NCI-H187 treated with DMSO at 0.1 percent for 48 hours (cell line): ENCODE measurements at regions not wholly inside any gene's neighbourhood (a gene's known extent, or its start where the extent isn't known, plus 50 kb on each side); places are given as distances from the start of the nearest gene placed in this dataset.

Experiments
- DNase-seq: peaks from one replicate; lab custom pipeline; 2025; lab: John Stamatoyannopoulos, UW

DNA sequence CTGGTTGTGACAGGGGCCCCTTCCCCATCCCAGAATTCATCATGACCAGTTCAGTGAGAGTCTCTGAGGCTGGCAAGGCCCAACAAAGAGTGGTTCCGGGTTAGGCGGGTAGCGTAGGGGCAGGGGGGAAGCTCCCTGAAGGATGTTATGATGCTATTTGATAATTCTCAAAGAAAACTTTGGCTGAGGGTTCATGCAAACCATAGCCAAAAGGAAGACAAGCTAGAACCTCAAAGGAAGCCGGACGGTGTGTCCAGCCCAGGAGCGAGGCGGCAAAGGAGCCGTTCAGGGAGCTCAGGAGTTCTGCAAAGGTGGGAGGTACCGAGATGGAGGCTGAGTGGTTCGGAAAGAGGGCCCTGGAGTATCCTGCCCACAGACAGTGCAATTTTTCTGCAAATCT is 226.8 kb upstream of the RAB6C start:
- DNase-seq: no peak

DNA sequence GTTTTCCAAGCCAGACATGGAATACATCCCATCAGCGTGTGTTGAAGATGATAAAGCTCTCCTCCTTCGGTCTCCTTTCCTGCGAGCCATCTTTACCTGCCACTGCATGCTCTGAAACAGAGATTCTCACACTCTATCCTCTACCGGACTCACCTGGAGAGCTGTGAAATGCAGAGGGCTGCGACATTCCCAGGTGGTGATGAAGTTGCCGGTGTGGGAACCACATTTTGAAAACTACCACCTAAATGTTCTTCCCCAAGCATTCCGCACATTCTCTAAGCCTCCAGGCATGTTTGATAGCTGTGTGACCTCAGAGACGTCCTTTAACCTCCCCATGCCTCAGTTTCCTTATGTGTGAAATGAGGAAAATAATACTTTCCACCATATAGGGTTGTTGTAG is 226.2 kb upstream of the RAB6C start:
- DNase-seq: no peak

DNA sequence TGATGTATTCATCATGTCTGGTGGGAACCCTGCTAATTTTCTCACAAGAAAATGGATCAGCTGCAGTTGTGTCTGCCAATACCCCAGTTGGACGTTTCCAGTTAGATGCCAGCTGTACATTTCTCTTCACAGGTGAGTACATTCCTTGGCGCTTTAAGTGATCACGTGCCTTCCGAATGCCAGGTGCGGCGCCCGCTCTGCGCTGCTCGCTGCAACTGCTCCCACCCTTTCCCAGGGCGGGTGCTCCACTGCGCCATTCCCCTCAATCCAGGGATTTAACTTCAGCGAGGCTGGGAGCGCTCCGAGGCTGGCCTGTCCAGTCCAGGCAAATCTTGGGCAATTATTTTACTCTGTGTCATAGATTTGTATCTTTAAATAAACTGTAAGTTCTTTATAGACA is 225.0 kb upstream of the RAB6C start:
- no peak for DNase-seq

DNA sequence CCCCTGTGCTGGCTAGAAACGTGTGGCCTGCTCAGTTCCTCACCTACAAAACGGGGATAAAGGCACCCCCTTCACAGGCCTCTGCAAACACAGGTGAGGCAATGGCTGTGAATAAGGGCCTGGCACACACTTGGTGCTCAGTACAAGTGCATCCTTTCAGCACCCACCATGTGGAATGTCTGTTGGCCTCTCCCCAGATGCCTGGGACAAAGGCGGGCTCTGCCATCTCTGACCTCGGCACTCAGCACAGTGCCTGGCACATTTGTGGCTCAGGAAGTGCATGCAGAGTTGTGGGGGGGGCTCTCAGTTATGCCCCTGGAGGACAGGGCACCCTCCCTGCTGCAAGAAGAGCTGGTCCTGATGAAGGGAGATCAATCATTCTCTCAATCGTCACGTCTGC is 224.6 kb upstream of the RAB6C start:
- DNase-seq: no peak

DNA sequence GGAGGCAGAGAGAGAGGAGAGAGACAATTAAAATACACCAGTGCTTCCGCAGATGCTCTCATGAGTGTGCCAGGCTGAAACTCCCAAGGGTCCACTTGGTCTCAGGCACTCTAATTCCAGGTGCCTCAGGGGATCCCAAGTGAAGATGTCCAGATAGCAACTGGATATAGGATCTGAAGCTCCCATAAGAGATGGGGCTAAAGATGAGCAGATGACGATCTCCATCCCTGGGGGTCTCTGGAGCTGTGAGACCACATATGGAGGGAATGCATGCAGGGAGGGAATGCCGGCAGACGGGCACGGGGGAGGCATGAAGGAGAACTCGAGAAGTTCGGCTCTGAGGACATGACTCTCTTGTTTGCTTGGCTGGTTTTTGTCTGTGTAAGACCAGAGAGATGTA is 223.7 kb upstream of the RAB6C start:
- no peak for DNase-seq

DNA sequence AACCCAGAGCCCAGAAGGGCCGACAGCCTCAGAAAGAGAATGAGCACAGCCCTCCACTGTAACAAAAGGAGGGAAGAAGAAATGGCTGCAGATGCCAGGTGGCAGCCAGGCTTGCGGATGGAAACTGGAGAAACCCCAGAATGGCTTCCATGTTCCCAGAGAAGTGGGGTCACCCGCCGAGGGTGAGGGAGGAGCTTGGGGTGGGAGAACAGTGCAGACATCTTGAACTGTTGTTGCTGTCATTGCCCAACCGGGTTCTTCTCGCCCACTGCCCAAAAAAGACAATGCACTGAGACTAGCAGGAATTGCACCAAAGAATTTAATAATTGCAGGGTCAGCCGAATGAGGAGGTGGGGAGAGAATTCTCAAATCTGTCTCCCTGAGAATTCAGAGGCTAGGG is 223.2 kb upstream of the RAB6C start:
- DNase-seq: no peak

DNA sequence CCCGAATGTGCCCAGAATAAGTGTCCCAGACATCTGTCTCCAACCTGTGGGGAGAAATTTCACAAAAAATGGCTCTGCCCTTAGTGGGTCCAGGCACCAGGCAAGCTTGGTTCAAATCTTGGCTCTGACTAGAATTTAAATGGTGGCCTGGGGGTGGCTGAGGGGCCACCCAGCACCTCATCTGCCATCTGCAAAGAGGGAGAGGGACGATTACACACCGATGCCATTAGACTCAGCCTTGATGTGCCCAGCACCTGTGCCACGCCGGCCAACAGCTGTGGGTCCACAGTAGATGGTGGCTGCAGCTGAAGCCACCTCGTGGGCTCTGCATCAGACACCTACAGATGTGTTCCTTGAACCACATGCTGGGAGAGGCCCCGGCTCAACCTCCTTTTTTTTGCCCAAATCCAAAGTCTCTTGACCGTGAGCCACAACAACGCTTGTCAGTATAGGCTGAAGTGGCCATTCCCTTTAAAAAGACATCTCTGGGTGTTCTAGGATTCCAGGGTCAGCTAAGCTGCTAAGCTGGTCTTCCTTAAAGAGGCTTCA is 222.0 kb upstream of the RAB6C start:
- no peak for DNase-seq

DNA sequence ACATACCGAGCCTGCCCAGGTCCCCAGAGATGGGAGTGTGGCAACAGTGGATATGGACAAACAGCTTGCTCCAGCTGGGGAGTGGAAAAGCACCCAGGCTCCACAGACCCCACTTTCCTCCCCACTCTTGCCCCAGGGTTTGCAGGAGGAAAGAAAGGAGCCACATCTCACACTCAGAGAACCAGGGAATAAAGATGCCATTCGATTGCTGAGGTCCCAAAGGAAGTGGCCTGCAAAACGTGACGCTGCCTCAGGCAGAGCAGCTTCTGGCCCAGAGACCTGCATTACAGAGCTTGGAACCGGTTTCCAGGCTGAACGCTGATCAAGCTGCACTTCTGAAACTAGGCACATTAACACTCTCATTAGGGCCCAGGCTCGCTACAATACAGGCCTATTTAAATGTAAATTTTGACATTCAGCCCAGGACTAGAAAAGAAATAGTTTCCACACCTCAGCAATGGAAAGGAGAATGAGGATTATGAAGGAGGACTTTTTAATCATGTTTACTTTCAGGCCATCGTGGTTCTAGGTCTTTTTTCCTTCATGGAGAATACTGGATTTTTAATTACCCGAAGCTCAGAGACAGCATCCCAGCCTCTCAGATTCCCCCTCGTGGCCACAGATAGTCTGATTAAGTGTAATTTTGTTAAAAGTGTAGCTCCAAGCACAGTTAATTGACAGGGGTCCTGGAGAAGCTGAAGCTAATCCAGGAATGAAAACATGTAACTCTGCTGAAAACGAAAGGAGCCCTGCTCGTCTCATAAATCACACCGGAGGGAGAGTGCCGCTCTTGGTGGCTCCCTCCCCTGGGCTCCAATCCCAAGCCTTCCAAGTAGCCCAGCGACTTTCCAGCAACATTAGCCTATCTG is 221.3 kb upstream of the RAB6C start:
- no peak for DNase-seq

DNA sequence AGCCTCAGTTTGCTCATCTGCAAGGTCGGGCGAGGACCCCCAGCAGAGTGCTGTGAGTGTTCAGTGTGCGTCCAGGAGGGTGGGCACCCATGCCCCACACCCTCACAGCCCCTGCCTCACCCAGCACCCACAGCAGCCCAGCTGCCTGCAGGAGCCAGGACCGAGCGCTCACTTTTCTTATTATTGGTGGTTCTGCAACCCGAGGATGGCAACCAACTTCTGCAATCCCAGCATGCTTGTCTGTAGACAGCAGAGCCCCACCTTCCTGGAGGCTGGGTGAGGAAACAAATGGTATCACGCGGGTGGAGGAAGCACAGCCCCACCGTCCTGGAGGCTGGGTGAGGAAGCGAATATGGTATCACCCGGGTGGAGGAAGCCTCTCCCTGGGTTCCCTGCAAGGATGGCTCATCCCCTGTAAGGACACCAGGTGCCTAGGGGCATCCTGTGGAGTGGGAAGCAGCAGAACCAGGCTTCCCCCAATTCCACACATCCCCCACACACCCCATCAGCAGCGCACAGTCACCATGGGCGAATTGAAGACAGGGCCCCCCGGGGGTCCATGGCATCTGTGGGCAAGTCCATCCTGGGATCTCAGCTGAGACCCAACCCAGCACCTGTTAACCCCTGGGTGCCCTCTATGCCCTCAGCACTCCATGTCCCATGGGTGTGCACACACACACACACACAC is 220.5 kb upstream of the RAB6C start:
- DNase-seq: no peak

DNA sequence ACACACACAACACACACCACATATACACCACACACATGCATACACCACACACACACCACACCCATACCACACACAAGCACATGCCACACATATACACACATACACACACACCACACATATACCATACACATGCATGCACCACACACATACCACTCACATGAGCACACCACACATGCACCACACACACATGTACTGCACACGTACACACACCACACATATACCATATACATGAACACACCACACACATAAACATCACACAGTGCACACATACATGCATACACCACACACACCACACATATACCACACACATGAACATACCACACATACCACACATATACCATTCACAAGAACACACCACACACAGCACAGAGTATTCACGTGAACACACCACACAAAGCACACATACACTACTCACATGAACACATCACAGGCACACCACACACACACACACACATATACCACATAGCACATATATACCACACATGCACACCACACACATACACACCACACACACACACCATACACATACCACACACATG is 219.9 kb upstream of the RAB6C start:
- DNase-seq: no peak

DNA sequence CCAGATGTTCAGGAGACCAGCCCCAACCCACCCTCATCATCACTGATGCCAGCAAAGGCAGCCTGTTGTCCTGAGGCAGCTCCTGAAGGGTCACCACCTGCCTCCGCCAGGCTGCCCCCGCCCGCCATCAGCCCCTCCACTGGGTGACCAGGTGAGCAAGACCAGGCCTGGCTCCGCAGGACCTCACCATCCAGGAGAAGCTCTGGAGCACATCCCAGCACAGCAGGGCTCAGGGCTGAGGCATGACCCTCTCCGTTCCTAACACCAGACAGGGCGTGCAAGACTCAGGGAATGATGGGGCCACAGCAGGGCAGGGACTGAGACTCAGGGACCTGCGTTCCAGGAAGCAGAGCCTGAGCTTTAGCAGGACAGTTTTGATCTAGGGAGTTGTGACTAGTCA is 218.8 kb upstream of the RAB6C start:
- DNase-seq: no peak

DNA sequence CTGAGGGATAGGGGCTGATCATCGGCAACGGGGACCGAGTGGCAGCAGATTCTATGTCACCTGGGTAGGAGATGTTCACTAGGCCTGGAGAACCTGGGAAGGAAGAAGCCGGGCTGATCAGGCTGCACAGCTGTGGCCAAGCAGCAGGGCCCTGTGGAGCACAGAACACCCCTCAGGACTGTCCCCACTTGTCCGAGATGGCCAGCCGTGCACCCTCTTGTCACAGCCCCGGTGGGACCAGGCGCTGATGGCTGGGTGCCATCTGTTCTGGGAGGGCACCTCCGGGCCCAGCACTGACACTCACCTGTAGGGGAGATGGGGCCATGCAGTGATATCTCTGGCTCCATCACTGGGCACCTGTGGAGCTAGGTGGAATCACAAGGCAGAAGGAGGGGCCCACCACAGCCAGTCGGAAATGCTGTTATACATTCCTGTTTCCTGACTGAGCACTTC is 217.9 kb upstream of the RAB6C start:
- no peak for DNase-seq

DNA sequence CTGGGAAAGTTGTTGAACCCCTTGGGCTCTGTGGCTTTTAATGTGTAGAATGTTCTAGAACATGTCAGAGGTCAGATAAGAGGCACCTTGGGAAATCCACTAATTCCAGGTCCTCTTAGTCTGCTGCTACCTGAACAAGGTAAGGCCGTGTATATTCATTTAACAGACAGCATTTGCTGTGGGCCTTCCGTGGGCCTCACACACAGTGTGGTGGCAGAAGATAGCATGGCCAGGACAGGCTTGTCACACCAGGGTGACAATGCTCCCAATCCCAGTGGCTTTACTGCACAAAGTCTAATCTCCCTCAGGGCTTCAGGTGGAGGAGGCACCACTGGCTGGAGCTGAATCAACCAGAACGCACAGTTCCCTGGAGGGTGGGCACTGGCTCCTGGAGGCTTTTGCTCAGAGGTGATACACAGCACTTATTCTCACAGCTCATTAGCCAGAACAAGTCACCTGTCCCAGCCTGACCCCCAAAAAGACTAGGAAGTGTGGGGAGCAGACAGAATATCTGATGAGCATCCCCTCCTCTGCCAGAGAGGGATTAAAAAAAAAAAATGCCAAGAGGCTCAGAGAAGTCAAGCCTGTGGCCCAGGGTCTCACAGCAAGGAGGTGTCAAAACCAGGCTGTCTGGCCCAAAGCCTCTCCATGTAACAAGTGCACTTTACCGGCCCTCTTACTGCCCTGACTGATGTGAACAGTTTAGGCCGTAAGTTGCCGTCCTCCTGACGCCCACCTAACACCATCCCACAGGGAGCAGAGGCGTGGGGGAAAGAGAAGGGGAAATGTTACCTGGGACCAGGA is 216.9 kb upstream of the RAB6C start:
- no peak for DNase-seq

DNA sequence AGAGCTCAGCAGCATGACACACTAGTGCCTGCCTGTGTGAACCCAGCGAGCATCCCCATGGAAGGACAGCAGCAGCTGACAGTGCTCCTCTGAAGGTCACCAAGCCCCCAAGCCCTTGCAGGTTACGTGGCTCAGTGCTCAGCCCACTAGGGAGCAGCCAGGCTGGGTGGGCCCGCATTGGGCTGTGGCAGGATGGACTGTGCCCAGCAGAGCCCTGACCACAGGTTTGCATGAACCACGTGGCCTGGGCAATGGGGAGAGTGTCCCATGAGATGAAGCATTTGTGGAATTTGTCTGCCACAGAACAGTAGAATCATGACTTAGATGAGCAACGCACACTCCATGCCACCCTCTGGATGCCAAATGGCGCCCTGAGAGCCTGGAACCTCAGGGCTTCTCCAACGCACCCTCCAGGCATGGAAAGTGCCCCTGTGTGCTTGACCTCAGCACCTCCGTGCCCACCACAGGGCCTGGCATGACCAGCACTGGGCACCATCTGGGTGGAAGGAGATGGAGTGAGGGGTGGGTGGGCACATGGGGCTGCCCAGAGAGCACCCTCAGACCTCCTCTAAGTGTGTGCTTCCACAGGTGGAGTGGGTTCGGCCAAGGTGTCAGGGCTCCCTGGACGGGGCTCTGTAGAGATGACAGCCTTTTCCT is 216.1 kb upstream of the RAB6C start:
- DNase-seq: no peak

DNA sequence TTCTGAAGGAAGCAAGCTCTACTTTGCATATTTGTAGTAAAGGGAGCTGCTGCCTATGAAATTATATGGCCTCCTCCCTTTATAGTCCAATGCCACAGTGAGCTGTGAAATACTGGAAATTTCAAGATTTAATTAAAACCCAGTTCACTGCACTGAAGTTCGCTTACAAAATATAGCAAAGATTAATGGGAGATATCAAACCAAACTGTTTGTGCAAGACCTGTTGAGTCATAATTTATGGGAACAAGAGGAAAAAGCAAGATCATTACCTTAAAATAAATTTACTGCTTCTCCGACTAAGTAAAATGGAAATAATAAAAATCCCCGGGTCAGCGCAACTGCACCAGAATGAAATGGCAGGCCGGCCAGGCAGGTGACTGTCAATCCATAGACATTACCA is 215.5 kb upstream of the RAB6C start:
- DNase-seq: no peak

DNA sequence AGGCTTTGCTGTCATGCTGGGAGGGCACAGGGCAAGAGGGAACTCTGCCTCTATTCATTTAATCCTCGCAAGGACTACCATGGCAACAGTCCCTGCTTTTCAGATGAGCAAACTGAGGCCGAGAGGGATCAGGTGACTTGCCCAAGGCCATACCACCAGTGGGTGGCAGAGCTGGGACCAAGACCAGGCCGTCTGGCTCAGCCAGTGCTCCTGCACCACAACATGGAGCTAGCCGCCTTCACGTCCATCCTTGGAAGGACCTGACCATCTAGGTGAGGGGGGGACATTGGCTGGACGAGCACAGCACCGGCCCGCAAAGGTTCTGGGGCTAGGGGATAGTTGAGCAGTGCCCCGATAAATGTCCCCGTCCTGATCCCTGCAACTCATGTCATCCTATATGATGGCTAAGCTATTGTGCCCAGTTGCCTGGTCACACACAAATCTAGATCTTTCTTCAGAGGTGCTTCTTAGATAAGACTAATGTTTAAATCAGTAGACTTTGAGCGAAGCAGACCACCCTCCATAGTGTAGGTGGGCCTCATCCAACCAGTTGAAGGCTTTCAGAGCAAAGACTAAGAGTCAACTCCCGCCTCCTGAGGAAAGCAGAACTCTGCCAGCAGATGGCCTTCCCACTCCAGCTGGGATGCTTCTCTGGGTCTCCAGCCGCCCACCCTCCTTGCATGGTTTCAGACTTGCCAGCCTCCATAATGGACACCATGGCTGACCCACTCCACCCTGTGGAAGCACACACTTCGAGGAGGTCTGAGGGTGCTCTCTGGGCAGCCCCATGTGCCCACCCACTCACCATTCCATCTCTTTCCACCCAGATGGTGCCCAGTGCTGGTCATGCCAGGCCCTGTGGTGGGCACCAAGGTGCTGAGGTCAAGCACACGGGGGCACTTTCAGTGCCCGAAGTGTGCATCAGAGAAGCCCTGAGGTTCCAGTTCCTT is 214.8 kb upstream of the RAB6C start:
- no peak for DNase-seq

DNA sequence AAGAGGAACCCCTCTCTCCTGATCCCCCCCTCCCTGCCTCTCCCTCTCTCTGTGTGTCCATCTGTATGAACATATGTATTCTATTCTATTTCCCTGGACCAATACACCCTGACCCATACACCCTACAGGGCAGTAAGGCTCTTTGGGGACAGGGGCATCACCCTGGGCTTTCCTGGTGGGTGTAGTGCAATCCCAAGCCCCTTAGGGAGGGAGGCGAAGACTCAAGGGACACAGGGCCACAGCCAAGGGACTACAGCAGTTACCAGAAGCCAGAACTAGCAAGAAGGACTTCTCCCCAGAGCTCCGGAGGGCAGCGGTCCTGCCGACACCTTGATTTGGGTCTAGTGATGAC is 214.2 kb upstream of the RAB6C start:
- no peak for DNase-seq

DNA sequence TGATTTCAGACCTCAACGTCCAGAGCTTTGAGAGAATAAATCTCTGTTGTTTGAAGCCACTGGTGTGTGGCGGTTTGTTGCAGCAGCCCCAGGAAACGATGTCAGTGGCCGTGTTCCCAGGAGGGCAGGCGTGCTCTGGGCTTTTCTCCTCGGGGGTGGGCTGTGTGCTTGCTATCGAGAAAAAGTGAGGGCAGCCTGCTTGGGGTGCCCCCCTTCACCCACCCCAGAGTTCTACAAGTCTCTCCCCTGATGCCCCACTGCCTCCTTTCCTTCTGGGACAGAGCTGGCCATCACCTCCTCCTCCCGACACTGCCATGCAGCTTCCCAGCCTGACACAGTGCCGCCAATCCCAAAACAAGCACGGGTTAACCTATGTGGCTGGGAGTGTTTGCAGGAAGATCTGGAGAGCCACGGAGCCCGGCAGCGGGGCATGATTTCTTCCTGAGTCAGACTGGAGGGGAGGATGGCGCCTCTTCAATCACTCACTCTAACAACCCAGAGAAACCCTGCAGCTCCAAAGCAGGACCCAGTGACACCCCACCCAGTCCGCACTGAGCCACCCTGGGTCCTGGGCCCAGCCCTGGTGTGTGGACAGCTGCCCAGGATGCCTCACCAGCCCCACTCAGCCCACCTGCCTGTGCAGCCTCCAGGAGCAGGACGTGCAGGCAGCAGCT is 213.7 kb upstream of the RAB6C start:
- DNase-seq: no peak

DNA sequence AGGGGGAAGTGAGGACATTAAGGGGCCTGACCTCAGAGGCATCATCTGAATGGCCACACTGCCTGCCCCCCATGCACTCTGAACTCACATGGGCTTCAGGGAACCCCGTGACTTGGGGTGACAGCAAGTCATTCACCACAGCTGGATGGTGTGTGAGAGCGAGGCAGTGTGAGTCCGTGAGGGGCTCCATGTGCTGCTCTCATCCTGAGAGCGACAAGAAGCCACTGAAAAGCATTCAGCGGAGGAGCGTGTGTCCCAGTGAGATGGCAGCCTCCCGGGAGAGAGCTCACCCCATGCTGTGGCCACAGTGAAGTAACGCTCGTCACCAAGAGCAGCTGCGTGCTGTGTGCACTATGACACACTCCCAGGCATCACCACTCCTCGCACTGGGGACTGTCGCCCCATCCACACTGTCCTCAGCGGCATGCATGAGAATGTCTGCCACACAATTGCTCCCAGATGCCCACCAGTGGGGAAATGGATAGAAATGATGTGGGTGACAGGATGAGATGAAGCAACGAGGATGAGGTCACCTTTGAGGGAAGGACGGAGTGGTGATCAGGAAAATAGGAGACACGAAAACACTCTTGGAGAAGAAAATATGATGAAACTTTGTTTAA is 213.0 kb upstream of the RAB6C start:
- DNase-seq: no peak
